ENCODE measurements at regions not wholly inside any gene's neighbourhood (a gene's known extent, or its start where the extent isn't known, plus 50 kb on each side); places are given as distances from the start of the nearest gene placed in this dataset.

DNA sequence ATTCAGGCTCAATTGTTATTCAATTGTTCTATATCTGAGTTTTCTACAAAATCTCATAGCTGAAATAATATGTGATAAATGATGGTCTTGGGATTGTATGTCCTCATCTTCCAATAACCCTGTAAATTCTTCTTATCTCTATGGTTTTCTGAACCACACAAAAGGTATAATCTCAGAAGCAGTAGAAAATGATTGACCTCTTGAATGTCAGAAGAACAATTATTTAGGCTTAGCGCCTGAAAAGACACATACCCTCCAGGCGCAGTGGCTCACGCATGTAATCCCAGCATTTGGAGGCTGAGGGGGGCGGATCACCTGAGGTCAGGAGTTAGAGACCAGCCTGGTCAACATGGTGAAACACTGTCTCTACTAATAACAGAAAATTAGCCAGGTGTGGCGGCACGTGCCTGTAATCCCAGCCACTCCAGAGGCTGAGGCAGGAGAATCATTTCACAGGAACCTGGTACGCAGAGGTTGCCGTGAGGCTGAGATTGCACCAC, 288.0 kb upstream of the TBC1D5 start:
- DNase-seq, result no peak

DNA sequence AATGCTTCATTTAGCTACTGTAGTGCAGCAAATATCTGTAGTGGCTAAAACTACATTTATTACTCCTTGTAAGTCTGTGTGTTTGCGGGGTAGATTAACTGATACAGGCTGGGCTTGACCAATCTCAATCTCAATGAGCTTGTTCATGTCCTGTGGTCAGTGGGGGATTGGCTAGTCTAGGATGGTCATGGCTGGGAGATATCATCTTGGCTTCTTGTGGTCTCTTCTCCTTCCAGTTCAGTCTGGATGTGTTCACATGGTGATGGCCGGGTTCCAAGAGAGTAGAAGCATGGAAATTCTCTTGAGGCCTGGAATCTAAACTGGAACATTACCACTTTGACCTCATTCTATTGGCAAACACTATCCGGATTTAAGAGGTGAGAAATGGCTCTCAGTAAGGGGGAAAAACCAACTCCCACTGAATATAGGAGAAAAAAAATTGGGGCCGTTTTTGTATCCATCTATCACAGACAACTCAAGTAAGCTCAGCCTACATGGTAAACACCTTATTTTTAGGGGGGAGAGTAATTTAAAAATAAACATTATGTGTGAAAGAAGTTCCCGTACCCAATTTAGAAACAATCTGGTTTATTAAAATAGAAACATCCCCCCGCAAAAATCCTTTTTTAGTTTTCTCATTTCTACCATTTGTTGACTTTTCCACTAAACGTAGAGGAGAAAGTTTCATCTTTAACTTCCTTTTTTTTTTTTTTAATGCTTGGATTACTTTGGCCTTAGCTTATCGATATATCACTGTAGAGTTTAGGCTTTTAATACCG, 284.9 kb upstream of the TBC1D5 start:
- no peak for DNase-seq

DNA sequence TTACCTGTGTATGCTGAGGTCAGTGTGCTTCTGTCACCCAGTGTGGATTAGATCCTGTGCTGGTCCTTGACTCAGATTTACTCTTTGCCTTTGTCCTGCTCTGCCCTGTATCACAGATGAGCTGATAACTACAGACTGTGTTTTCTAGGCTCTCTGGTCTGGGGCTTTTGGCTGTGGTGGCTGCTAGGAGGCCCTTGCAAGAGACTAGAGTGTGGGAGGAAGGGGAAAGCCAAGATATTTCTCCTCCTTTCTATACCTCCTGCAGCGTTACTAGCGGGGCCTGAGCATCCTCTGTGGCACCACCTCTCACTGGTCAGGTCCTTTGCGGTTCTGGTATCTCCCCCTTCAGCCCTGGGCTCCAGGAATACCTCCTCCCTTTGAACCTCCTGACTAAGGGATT, 282.3 kb upstream of the TBC1D5 start:
- no peak for DNase-seq

DNA sequence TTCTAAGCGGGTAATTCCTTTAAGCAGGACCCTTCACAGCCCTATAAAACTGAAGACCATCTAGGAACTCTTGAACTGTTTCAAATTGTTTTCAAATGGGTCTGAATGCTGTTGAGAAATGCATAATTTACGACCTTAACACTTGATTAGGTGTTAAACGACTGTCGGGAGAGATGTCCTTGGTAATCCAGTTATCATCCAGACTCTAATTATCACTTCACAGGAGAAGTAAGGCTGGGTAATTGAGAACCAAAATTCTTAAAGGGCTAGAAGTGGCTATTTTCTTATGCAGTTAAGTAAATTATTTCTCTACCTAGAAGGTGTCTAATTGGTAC, 276.7 kb upstream of the TBC1D5 start:
- no peak for DNase-seq

DNA sequence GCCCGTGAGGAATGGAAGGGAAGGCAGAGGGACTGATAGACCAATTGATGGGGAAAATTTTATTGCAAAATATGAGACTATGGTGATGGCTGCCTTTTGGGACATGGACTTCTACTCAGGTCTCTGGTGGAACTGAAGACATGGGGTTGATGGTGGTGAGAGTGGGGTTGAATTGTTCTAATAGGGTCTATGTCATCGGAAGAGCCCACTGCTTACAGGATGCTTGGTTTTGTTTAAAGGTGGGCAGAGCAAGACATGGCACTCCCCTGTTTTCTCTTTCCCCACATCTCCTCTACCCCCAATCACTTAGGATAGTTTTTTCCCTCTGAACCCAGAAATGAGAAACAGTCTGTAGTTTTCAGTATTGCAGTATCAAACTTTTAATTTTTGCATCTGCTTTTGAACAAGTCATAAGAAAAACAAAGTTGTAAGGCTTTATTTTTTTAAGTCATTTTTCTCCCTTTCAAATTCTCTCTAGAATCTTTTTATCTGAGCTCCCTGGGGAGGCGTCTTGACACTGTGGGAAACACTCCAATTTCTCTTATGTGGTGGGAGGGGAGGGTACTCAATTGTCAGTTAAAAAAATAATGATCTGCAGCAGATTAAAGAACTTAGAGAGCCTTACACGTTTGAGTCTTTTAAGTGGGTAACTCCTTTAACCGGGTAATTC, 276.2 kb upstream of the TBC1D5 start:
- no peak for DNase-seq

DNA sequence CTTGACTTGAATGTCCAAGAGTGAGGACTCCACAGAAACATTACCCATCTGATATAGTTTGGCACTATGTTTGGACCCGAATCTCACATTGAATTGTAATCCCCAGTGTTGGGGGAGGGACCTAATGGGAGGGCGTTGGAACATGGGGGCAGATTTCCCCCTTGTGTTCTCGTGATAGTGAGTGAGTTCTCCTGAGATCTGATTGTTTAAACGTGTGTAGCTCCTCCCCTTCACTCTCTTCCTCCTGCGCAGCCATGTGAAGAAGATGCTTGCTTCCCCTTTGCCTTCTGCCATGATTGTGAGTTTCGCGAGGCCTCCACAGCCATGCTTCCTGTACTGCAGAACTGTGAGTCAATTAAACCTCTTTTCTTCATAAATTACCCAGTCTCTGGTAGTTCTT, 273.9 kb upstream of the TBC1D5 start:
- DNase-seq, result no peak

DNA sequence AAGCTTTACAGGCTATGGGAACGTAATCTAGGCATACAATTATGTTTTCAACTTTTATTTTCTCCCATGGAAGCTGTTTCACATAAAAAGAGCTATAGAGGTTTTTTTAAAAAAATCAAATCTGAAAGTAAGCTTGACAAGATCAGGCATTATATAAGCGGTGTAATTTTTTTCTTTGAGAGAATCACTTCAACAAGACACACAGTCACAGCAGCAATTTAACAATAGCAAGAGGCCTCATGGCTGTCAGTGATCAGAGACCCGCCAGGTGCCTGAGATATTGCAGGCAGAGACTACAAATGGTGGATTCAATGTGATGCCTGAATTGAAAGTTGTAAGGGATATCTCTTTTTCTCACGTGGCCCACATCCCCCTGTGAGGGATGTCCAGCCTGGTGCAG, 270.5 kb upstream of the TBC1D5 start:
- DNase-seq, result no peak

DNA sequence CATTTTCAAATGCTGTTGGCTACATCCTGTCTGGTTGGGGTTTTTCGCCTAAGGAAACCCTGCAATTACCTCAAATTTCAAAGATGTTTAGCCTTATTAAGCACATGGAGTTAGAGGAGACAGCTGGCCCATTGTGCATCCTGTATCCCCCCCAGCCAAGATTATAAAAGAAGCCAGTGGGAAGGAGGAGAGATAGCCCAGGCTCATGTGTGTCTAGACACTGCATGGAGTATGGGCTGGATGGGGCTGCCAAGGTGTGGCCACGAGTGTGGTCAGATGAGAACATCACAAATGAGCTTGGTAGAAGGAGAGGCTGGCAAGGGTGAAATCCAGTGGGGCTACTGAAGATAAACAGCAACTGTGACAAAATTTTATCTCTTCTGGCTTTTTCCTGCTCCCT, 270.0 kb upstream of the TBC1D5 start:
- DNase-seq, result no peak

DNA sequence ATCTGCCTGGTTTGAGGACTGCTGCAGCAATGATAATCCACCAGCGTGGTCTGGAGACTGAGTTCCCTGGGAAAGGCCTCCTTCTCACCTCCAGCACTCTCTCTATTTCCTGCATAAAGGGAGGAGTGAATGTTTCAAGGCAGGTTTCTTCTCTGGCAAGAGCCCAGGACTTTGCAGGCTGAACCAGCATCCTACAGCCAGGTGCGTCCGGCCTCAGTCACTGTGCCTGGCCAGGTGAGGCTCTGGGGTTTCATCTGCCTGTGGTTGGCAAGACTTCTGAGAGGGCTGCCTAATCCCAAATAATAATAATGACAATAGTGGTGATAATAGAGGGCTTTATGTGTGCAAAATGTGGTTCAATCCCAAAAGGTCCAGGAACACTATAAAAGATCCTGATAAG, 269.0 kb upstream of the TBC1D5 start:
- DNase-seq, result no peak

DNA sequence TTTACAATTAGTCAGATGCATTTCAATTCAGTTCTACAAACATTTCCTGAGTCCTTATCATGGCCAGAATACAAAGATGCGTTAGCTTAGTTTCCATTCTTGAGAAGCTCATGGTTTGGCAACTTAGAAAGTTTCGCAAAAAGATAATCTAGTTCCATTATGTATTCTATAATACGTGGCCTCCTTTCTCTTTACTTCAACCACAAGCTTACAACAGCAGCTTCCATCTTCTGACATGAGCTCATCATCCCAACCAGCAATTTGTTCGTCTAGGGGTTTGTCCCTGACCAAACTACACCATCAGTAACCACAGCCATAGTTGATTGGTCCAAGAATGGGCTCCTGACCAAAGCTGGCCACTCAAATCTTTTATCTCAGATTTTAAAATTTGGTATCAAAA, 267.6 kb upstream of the TBC1D5 start:
- no peak for DNase-seq

DNA sequence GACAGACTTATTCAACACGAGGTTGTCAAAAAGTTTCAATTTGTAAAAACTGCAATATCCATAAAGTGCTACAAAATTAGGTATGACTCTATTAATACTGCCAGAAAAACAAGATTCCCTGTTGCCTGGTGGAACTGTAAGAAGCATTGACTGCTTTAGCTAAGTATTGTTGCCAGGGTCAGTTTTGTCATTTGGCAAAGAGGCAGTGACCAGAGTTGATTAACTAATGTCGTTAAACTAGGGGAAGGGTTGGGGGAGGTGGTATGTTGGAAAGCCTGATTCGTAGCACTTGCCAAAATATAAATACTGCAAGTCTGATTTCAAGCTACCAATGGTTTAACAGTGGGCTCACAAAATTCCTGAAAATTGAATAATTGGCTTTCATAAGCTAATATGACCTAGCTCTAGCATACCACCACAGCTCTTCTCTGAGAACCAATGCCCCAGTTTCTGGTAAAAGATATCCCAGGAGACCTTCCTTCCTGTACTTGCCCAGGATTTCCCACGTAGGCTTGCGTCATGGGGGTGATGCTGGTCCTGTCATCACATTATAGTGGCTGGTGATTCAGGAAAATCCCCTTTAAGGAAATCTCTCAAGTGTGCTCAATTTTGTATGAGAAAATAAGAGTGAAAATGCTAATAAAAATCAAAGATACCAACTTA, 266.4 kb upstream of the TBC1D5 start:
- DNase-seq, result no peak

DNA sequence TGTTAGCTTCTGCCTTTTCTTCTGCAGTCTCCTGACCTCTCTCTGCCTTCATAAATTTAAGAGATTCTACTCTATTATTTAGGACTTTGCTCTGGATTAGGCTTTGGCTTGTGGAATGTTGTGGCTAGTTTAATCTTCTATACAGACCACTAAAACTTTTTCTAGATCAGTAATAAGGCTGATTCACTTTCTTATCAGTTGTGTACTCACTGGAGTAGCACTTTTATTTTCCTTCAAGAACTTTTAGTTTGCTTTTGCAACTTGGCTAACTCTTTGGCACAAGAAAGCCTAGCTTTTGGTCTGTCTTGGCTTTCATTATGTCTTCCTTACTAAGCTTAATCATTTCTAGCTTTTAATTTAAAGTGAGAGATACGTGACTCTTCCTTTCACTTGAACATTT, 265.5 kb upstream of the TBC1D5 start:
- DNase-seq, result no peak

DNA sequence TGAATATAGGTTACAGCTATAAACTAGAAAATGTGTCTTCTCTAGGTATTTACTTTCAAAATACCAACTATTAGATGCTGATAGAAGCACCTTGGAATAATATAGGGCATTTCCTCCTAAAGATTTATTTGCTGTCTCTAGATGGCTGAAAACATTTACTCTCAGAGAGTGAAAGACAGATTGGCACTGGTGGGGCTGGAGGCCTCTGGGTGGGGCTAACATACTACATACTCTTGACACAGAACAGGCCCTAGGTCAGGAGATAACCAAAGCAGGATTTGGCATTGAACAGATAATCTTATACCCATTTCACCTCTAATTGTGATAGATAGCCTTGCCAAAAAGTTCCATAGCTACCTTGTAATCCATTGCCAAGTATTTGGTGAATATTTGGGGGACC, 253.3 kb upstream of the TBC1D5 start:
- DNase-seq, result no peak

DNA sequence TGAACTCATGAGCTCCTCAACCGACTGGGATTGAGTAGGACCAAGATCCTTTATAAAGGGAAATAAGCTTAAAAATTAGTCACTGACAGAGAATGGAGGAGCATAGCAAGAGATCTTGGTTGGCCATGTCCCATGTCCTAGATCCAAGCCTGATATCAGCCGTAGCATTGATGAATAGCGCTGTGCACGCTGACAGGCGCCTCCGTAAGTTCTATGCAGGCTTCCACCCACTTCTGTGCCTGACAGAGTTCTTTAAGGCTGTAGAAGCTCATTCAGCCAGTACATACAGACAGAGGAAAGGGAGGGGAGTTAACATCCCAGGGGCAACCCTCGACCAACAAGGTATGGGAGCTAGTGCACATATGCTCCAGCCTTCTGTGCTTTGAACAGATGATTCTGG, 251.7 kb upstream of the TBC1D5 start:
- no peak for DNase-seq

DNA sequence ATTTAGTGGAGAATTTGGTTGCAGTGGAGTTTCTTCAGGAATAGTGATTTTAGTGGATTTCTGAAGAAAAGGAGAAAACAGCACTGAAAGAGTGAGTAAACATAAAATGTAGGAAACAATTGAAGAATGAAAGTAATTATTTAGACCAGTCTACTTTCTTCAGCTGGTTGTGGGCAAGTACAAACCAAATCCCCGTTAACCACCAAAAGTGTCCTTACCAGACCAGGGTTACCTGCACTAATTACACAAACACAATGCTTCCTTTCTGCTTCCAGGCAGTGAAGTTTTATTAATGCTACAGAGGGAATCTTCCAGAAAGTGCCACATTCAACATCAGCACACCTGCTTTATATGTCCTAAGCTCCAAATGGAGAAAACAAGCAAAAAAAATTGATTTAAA, 248.0 kb upstream of the TBC1D5 start:
- no peak for DNase-seq

DNA sequence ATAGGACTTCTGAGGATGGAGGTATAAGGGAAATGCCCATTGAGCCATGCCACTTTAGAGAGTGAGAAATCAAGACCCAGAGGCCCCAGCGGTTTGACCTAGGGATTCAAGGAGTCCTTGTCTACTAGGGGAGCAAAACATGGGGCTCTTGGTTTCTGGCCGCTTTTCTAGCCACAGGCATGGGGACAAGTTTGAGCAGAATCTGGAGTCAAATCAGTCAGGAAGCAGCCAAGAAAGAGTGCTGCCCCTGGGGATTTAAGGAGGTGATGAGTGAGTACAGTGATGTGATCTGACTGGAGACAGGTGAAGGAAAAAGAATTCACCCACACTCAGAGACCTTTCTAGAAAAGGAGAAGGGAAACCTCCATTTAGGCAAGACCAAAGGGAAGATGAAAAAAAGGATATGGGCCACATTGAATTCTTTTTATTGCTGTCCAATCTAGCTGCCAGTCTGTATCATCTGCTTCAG, 244.0 kb upstream of the TBC1D5 start:
- DNase-seq, result no peak

DNA sequence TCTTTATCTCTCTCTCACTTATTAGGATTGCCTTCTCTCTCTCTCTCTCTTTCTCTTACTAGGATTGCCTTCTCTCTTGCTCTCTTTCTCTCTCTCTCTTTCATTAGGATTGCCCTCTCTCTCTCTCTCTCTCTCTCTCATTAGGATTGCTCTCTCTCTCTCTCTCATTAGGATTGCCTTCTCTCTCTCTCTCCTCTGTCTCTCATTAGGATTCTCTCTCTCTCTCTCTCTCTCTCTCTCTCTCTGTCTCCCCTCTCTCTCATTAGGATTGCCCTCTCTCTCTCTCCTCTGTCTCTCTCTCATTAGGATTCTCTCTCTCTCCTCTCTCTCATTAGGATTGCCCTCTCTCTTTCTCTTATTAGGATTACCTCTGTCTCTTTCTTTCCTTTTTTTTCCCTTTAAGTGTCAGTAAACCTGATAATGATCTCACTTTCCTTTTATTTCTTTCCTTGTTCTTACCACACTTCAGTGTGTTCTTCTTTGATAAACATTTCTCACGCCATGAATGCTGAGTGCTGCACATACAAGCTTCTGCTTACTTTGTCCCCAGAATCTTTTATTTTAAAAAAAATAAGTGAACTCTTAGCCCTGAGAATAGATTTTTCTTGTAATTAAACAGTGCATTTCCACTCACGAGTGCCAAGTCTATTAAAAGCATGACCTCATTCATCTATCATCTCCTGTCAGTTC, 243.4 kb upstream of the TBC1D5 start:
- no peak for DNase-seq

DNA sequence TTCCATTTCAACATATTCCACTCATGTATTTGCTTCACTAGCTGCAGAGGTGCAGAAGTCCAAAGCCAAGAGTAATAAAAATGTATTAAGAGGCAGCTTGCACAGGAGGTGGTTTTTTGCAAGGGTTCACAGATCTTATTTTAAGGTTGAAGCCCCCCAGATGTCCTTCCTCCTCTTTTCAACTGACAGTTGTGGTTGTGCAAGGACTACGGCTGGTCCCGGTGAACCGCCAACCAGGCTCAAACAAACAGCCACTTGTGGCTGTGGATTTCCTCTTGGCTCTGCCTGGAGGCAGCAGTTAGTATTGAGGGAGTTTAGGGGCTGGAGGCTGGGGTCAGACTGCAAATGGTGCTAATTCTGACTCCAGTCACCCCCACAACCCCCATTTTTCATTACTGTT, 240.7 kb upstream of the TBC1D5 start:
- no peak for DNase-seq

DNA sequence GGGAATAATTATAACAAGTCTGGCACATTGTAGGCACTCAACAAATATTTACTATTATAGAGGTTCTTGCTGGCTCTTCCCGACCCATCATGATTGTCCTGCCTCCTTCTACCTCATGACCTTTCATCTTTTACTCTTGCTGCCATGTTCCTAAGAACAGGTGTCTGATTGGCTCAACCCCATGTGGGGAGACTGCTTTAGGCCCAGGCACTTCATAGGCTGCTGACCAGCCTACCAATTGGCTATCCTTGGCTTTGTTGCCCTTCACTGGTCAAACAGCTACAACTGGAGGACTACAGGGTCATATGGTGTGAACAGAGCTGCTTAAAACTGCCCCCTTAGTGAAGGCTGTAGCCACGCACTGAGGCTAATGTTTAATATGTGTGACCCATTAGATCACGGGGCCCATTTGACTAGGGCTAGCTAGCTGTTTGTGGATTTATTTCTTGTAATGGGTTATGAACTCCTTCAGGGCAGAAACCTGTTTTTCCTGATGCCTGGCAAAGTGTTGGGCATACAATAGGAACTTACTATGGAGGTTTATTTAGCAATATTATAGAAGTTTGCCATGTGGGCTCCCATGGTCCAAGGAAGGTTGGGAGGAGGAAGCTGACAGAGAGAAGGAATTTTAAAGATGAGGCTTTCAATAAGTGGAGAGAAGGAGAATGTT, 239.9 kb upstream of the TBC1D5 start:
- no peak for DNase-seq

DNA sequence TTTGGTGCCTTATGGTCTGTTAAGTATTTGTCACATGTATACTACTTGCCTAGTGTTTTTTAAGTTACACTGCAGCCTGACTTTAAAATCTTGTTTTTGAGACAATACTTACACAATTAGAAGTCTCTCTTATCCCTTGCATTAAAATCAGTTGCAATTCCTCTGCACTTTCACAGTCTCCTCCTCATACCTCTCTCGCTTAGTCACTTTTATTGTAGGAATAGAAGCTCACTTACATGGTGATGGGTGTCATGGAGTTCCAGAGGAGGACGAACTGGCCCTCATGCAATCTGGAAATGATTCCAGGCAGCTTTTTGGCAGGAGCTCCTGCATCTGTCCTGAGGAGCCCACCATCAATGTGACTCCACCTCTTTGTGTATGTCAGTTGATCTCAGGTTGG, 238.4 kb upstream of the TBC1D5 start:
- DNase-seq, result no peak

DNA sequence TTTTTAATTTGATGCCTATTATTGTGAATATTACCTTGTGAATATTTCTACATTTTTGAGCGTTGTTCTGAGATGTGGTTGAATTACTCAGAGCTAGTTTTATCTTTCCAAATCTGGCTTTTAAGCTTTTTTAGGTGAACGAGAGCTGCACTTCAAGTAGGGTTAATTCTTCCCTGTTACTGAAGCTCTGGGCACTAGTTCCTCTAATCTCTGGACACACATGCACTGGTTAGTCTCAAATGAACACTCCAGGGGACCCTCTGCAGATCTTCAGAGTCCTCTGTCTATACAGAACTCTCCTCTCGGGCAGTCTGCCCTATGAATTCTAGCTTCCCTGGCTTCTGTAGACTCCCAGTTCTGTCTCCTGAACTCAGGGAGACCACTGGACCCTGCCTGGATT, 237.5 kb upstream of the TBC1D5 start:
- no peak for DNase-seq

DNA sequence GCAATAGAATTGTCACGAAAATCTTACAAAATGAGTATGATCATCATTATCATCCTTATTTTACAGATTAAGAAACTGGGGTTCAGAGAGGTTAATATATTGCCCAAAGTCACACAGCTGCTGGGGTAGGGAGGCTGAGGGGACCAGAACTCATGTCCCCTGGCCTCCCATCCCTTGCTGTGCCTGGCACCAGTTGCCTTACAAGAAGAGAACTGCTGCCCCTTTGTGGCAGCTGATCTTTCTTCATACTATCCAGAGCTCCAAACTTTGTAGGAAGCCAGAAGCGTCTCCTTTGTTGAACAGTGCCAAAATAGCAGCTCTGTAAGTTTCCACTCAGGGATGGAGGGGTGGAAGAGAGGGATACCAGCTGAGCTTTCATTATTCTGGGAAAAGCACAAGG, 236.8 kb upstream of the TBC1D5 start:
- no peak for DNase-seq

Data from NCI-H1048 (cell line).